D721Med (cell line): ENCODE measurements at regions not wholly inside any gene's neighbourhood (a gene's known extent, or its start where the extent isn't known, plus 50 kb on each side); places are given as distances from the start of the nearest gene placed in this dataset.

Source experiments
- DNase-seq: peaks from one replicate; pipeline ENCODE4 v3.0.0; 2011; ENCODE audit warnings: low spot score; ENCODE audit not compliant: insufficient read length
- FAIRE-seq: peaks from 2 replicates; lab custom pipeline; 2011; peaks lifted over from hg19 to GRCh38; lab: Jason Lieb, UNC
- CTCF ChIP-seq: IDR thresholded peaks from 2 replicates; pipeline ENCODE4 v1.5.1; 2012; ENCODE audit warnings: mild to moderate bottlenecking, control low read depth; ENCODE audit not compliant: insufficient read depth; ENCODE audit errors: missing control alignments

DNA sequence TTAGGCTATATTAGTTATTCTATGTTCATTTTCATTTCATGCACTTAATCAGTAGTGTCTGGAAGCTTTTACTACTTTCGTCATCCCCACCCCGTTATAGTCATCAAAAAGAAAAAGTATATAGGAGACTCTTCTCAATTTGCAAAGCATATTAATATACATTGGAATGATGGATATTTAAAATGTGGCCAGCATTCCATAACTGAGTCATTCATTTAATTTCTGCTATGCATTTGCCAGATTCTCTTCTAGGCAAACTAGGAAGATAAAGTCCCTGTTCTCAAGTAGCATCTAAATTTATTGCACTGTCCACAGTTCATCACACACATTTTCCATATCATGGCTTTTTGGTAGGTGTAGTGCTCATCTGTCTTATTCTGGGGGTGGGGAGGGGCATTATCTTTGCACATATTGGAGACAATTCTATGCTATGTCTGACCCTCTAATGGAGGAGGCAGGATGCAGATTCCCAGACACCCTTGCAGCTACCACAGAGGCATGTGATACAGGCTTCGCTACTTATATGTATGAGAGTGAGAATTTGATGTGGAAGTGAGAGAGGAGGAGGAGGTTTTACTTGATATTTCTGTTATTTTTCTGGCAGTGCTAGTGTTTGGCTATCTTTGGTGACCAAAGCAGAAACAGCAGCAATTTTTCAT lies 125.8 kb downstream of the CTH start:
- FAIRE-seq (no peak), DNase-seq (no peak)
- no peak for TF ChIP-seq CTCF

- no peak for DNase-seq
- TF ChIP-seq CTCF = no peak
- no peak for FAIRE-seq
These were observed 126.7 kb downstream of the CTH start for GRCh38 chr1:70537788-70538187.

GRCh38 chr1:70542030-70542429 lies 131.0 kb downstream of the CTH start:
- FAIRE-seq (no peak), DNase-seq (no peak)
- TF ChIP-seq CTCF = no peak

DNA sequence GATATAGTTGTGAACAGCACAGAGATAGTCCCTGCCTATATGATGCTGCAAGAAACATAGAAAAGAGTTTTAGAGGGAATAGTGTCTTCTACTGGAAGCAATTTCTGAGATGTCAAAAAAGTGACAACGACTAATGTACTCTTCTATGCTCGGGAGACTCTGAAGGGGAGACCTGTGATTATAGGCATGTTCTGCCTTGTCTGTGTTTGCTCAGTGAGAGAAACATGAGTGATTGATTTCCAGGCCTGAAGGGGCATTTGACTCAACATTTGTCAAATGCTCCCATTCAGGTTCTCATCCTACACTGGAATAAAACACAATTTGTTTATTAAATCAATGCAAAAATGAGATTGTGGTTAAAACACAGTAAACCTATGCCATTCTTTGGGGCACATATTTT lies 131.8 kb downstream of the CTH start:
- no peak for FAIRE-seq
- DNase-seq = no peak
- TF ChIP-seq CTCF = no peak

DNA sequence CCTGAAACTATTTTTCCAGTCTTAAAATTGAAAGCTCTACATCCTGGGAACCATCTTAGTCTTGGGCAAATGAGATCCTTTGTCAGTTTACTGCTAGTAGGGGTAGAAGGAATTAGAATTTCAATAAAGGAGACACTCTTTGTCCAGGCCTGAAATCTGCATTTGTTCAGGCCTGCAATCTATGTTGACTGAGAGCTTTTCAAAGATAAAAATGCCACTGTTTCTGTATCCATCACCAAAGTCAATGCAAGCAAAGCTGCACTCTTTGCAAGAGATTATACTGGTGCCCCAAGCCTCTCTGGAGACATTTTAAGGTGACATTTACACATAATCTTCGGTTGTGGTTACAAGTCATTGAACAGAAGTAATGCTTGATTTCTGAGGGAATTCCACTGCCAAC lies 135.7 kb downstream of the CTH start:
- TF ChIP-seq CTCF = no peak
- DNase-seq (no peak), FAIRE-seq (no peak)

GRCh38 chr1:70552662-70553566 lies 141.8 kb downstream of the CTH start:
- no peak for TF ChIP-seq CTCF
- FAIRE-seq (no peak), DNase-seq (no peak)

DNA sequence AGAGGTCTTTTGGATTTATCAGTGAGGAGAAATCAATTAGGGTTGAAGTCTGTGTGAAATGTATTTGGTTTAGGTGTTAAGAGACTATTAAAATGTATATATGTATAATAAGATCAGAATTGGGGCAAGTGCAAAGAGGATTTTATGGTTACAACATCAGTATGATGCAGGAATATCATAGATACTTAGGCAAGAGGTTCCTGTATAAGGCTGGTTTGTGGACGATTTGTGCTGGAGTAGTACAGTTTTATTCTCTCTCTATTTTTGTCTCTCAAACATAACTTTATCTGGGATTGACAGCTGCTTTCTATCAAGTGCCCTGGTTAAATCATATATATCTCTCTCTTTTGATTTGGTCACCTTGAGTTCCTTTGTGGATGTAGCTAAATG lies 142.5 kb downstream of the CTH start:
- DNase-seq = no peak
- TF ChIP-seq CTCF = no peak
- no peak for FAIRE-seq
